GM12878 (cell line): ENCODE measurements at regions not wholly inside any gene's neighbourhood (a gene's known extent, or its start where the extent isn't known, plus 50 kb on each side); places are given as distances from the start of the nearest gene placed in this dataset.

ENCODE experiments used
- ATAC-seq: fragments of 200-7000 bp; cut with Tn5 transposase; 3 replicates; pipeline ENCODE4 v1.9.1; 2020; ENCODE audit warnings: mild to moderate bottlenecking, moderate library complexity
- BruUV-seq: library from RNA; stranded (reverse); fragments of 400-500 nt; replicated peaks from 2 replicates; lab custom pipeline; 2021; lab: Mats Ljungman, UMichigan
- CTCF ChIA-PET: fragments of 300-600 bp; sonication (Branson Sonifier 250); formaldehyde crosslinking; extraction: SDS; loops from one replicate; lab custom pipeline; 2021; ENCODE audit warnings: inconsistent platforms; lab: Yijun Ruan, JAX
- POLR2A ChIA-PET: fragments of 350-600 bp; formaldehyde crosslinking; extraction: SDS; loops from one replicate; lab custom pipeline; 2021; ENCODE audit warnings: inconsistent platforms; lab: Charles Lee
- RAD21 ChIA-PET: fragments of 300-600 bp; sonication (Branson Sonifier 250); formaldehyde crosslinking; loops from one replicate; lab custom pipeline; 2023; ENCODE audit warnings: antibody characterized with exemption; ENCODE audit not compliant: unreplicated experiment; lab: Charles Lee
- SMC1A ChIA-PET: fragments of 300-600 bp; sonication (Branson Sonifier 250); formaldehyde crosslinking; loops from one replicate; lab custom pipeline; 2023; ENCODE audit not compliant: unreplicated experiment, uncharacterized antibody; lab: Charles Lee
- DNase-seq: peaks from one replicate; pipeline ENCODE4 v3.0.0-alpha.2; 2011; ENCODE audit warnings: low read depth, low spot score
- FAIRE-seq: peaks from 3 replicates; lab custom pipeline; 2011; peaks lifted over from hg19 to GRCh38; lab: Jason Lieb, UNC
- H2AFZ ChIP-seq: 2 replicates; pipeline ENCODE4 v1.6.0; 2011; ENCODE audit warnings: low read depth, low read length, control low read depth; ENCODE audit not compliant: control insufficient read depth
- H3K27ac ChIP-seq: 2 replicates; pipeline ENCODE4 v1.5.1; 2011; ENCODE audit warnings: control low read depth; ENCODE audit not compliant: control insufficient read depth, insufficient read depth
- H3K27me3 ChIP-seq, 2 experiments: replicated peaks in 1 of 2; 2 replicates each; pipeline versions ENCODE4 v1.6.0 to v1.6.1; 2011; ENCODE audit warnings: low read length in 1 of 2; ENCODE audit not compliant: control insufficient read depth in 2 of 2, insufficient read depth in 2 of 2
- H3K36me3 ChIP-seq, 2 experiments: 2 replicates each; pipeline ENCODE4 v1.5.1; 2011; ENCODE audit warnings: low read length in 1 of 2; ENCODE audit not compliant: control insufficient read depth in 2 of 2, insufficient read depth in 2 of 2
- H3K4me1 ChIP-seq: 2 replicates; pipeline ENCODE4 v1.6.1; 2011; ENCODE audit warnings: mild to moderate bottlenecking, low read length, moderate library complexity, mixed read lengths; ENCODE audit not compliant: control insufficient read depth, insufficient read depth
- H3K4me2 ChIP-seq: 2 replicates; pipeline ENCODE4 v1.6.0; 2011; ENCODE audit warnings: control low read depth; ENCODE audit not compliant: control insufficient read depth, insufficient read depth
- H3K4me3 ChIP-seq: fragments of 200-600 bp; sonication (generic); 2 replicates; pipeline ENCODE4 v1.5.1; 2016
- H3K79me2 ChIP-seq: 2 replicates; pipeline ENCODE4 v1.6.0; 2011; ENCODE audit warnings: low read length; ENCODE audit not compliant: control insufficient read depth, insufficient read depth
- H3K9ac ChIP-seq: 2 replicates; pipeline ENCODE4 v1.8.0; 2011; ENCODE audit warnings: low read length, control low read depth, mixed read lengths; ENCODE audit not compliant: control insufficient read depth, insufficient read depth
- H3K9me3 ChIP-seq: replicated peaks from 3 replicates; pipeline ENCODE4 v1.5.1; 2011; ENCODE audit warnings: mild to moderate bottlenecking, low read length; ENCODE audit not compliant: control insufficient read depth, insufficient read depth
- H4K20me1 ChIP-seq: 2 replicates; pipeline ENCODE4 v1.6.0; 2011; ENCODE audit not compliant: control insufficient read depth, insufficient read depth
- ESRRA ChIP-seq: IDR thresholded peaks from 2 replicates; pipeline ENCODE4 v1.6.1; 2012; ENCODE audit warnings: mild to moderate bottlenecking, low read length, improper control_type of control experiment
- PAX5 ChIP-seq: IDR thresholded peaks from 2 replicates; pipeline ENCODE4 v1.6.1; 2011; ENCODE audit warnings: low read depth, low read length, borderline replicate concordance
- TCF3 ChIP-seq: IDR thresholded peaks from 2 replicates; pipeline ENCODE4 v1.6.1; 2012; ENCODE audit warnings: low read depth, mild to moderate bottlenecking, low read length, borderline replicate concordance; ENCODE audit not compliant: insufficient read depth
- WGBS: methylation state at CpG from one replicate; pipeline ENCODE4 v1.1.6; 2016; ENCODE audit warnings: low lambda C conversion rate; ENCODE audit not compliant: insufficient replicate concordance, insufficient coverage; ENCODE audit errors: missing lambda C conversion rate; 5-methylcytosine and 5-hydroxymethylcytosine counted together
- in situ Hi-C: fragments of 300-500 bp; cut with MboI; formaldehyde crosslinking; loops from 9 replicates; pipeline ENCODE4 v1.14.3; 2018; ENCODE audit warnings: mixed read lengths
- intact Hi-C: fragments of 100-400 bp; cut with micrococcal nuclease; formaldehyde crosslinking; loops from one replicate; pipeline ENCODE4 v1.14.2; 2022; ENCODE audit not compliant: unreplicated experiment
- TF ChIP-seq, protein P1 (sequence below): IDR thresholded peaks from 2 replicates; pipeline ENCODE4 v1.6.1; 2012; ENCODE audit warnings: low read depth, low read length, improper control_type of control experiment
- TF ChIP-seq, protein P2 (sequence below): fragments of 450-650 bp; IDR thresholded peaks from 2 replicates; pipeline ENCODE4 v1.6.1; 2017; ENCODE audit warnings: borderline replicate concordance
- TF ChIP-seq, protein P3 (sequence below): IDR thresholded peaks from 2 replicates; pipeline ENCODE4 v1.6.1; 2012; ENCODE audit warnings: low read depth, low read length, improper control_type of control experiment
- TF ChIP-seq, protein P4 (sequence below): IDR thresholded peaks from 2 replicates; pipeline ENCODE4 v1.6.1; 2011; ENCODE audit warnings: borderline replicate concordance, low read depth, mild to moderate bottlenecking, moderate library complexity, low read length; ENCODE audit not compliant: insufficient read depth, poor library complexity, severe bottlenecking
- TF ChIP-seq, protein P5 (sequence below): IDR thresholded peaks from 2 replicates; pipeline ENCODE4 v1.6.1; 2012; ENCODE audit warnings: improper control_type of control experiment, low read depth, low read length; ENCODE audit not compliant: insufficient replicate concordance

DNA sequence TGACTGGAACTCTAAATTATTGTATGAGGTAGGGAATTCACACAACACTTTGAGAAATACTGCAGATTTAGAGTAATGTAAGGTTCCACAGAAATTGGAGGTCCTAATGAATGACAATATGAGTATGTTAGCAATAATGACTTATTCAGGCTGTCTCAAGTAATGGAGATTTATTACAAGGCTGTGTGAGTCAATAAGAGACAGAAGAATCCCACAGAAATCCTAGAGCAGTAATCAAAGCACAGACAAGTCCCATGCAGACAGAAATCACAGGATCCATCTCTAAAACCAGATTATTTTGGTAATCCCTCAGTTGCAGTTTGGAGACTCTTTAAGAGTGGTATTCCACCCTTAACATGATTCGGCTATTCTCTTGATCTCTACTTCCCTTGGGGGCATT is 83.6 kb downstream of the FAM161A start (continued):
- TF ChIP-seq, protein P1, sequence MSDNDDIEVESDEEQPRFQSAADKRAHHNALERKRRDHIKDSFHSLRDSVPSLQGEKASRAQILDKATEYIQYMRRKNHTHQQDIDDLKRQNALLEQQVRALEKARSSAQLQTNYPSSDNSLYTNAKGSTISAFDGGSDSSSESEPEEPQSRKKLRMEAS = no peak
- TF ChIP-seq TCF3 = no peak
- TF ChIP-seq, protein P2, sequence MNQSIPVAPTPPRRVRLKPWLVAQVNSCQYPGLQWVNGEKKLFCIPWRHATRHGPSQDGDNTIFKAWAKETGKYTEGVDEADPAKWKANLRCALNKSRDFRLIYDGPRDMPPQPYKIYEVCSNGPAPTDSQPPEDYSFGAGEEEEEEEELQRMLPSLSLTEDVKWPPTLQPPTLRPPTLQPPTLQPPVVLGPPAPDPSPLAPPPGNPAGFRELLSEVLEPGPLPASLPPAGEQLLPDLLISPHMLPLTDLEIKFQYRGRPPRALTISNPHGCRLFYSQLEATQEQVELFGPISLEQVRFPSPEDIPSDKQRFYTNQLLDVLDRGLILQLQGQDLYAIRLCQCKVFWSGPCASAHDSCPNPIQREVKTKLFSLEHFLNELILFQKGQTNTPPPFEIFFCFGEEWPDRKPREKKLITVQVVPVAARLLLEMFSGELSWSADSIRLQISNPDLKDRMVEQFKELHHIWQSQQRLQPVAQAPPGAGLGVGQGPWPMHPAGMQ = no peak
- no peak for TF ChIP-seq PAX5
- TF ChIP-seq, protein P3, sequence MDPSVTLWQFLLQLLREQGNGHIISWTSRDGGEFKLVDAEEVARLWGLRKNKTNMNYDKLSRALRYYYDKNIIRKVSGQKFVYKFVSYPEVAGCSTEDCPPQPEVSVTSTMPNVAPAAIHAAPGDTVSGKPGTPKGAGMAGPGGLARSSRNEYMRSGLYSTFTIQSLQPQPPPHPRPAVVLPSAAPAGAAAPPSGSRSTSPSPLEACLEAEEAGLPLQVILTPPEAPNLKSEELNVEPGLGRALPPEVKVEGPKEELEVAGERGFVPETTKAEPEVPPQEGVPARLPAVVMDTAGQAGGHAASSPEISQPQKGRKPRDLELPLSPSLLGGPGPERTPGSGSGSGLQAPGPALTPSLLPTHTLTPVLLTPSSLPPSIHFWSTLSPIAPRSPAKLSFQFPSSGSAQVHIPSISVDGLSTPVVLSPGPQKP = no peak
- TF ChIP-seq, protein P4, sequence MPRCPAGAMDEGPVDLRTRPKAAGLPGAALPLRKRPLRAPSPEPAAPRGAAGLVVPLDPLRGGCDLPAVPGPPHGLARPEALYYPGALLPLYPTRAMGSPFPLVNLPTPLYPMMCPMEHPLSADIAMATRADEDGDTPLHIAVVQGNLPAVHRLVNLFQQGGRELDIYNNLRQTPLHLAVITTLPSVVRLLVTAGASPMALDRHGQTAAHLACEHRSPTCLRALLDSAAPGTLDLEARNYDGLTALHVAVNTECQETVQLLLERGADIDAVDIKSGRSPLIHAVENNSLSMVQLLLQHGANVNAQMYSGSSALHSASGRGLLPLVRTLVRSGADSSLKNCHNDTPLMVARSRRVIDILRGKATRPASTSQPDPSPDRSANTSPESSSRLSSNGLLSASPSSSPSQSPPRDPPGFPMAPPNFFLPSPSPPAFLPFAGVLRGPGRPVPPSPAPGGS = no peak

DNA sequence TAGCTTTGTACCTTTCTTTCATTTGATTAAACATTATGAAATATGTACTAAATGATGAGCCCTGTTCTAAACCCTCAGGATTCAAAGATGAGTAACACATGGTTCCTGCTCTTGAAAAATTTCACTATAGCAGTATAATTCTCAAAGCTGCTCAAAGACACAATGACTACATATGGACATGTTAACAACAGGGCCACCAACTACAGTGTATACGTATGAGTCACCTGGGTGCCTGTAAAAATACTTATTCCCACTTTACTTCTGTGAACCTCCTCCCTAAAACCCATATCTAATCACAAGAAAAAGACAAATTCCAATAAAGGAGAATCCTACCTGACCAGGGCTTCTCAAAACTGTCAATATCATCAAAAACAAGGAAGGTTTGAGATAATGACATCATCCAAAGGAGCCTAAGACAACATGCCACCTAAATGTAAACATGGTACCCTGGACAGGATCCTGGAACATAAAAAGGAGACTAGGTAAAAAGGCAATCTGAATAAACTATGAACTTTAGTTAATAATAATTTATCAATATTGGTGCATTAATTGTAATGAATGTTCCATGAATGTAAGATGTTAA is 84.7 kb downstream of the FAM161A start:
- BruUV-seq = no TSS peak
- DNase-seq (no peak), FAIRE-seq (no peak), ATAC-seq (no peak)
- intact Hi-C loops (loop anchor here (10.0 kb wide), 1 partner anchor 234 kb away; the partner anchor contains the start of gene XPO1), in situ Hi-C loops (no loop called here)
- ChIA-PET POLR2A (interaction anchor here (0.6 kb wide), 1 partner anchor 471 kb away, joined by 3 read pairs; no protein-coding TSS in a partner anchor), SMC1A (no interaction called here), CTCF (interaction anchor here (1.4 to 1.9 kb wide), 2 partner anchors 23 to 61 kb away, joined by 4 to 6 read pairs; no protein-coding TSS in a partner anchor), RAD21 (no interaction called here)
- H3K9me3 ChIP-seq = no peaks in the 10 kb centered on the region; the same call in 2 of the 3 replicates
- TF ChIP-seq, protein P5, sequence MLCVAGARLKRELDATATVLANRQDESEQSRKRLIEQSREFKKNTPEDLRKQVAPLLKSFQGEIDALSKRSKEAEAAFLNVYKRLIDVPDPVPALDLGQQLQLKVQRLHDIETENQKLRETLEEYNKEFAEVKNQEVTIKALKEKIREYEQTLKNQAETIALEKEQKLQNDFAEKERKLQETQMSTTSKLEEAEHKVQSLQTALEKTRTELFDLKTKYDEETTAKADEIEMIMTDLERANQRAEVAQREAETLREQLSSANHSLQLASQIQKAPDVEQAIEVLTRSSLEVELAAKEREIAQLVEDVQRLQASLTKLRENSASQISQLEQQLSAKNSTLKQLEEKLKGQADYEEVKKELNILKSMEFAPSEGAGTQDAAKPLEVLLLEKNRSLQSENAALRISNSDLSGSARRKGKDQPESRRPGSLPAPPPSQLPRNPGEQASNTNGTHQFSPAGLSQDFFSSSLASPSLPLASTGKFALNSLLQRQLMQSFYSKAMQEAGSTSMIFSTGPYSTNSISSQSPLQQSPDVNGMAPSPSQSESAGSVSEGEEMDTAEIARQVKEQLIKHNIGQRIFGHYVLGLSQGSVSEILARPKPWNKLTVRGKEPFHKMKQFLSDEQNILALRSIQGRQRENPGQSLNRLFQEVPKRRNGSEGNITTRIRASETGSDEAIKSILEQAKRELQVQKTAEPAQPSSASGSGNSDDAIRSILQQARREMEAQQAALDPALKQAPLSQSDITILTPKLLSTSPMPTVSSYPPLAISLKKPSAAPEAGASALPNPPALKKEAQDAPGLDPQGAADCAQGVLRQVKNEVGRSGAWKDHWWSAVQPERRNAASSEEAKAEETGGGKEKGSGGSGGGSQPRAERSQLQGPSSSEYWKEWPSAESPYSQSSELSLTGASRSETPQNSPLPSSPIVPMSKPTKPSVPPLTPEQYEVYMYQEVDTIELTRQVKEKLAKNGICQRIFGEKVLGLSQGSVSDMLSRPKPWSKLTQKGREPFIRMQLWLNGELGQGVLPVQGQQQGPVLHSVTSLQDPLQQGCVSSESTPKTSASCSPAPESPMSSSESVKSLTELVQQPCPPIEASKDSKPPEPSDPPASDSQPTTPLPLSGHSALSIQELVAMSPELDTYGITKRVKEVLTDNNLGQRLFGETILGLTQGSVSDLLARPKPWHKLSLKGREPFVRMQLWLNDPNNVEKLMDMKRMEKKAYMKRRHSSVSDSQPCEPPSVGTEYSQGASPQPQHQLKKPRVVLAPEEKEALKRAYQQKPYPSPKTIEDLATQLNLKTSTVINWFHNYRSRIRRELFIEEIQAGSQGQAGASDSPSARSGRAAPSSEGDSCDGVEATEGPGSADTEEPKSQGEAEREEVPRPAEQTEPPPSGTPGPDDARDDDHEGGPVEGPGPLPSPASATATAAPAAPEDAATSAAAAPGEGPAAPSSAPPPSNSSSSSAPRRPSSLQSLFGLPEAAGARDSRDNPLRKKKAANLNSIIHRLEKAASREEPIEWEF = no peak
- TF ChIP-seq ESRRA = no peak
- WGBS = 53% methylated on average over 1 of the region's 1 CpG
- no peak overlapping the region for H3K4me3 ChIP-seq
- no peaks in the 10 kb centered on the region for H3K36me3 ChIP-seq
- no peak overlapping the region for H3K27ac ChIP-seq
- no peaks in the 10 kb centered on the region for H4K20me1 ChIP-seq
- H3K4me2 ChIP-seq = no peak overlapping the region
- no peaks in the 10 kb centered on the region for H3K27me3 ChIP-seq
- H2AFZ ChIP-seq = no peak overlapping the region
- no peaks in the 10 kb centered on the region for H3K79me2 ChIP-seq
- peaks cover 4% of the 10 kb centered on the region for H3K4me1 ChIP-seq
- no peak overlapping the region for H3K9ac ChIP-seq
